Gastroesophageal sphincter (tissue), 4 donors: ENCODE measurements at regions not wholly inside any gene's neighbourhood (a gene's known extent, or its start where the extent isn't known, plus 50 kb on each side); places are given as distances from the start of the nearest gene placed in this dataset.
"Not testable (repeated sequence)": the region's sequence is repeated elsewhere in the genome, so short reads cannot be mapped to it uniquely, and the experiment has no call there.

Experiments used
- ATAC-seq: fragments of 150-250 bp; one replicate; pipeline ENCODE4 v1.9.1; 2016; ENCODE audit warnings: mild to moderate bottlenecking, moderate library complexity
- H3K27ac ChIP-seq, 4 donors: fragments of 200-600 bp; sonication (generic) in 3 of 4; 1 replicate in 3 of 4; 2 replicates in 1 of 4; pipeline ENCODE4 v1.5.1; 2016 to 2019
- H3K27me3 ChIP-seq: fragments of 200-600 bp; sonication (generic); one replicate; pipeline ENCODE4 v1.5.1; 2019
- H3K36me3 ChIP-seq, 2 donors: fragments of 200-600 bp; sonication (generic); one replicate each; pipeline ENCODE4 v1.5.1; 2019; ENCODE audit warnings: control low read depth in 1 of 2
- H3K4me1 ChIP-seq, 3 donors: fragments of 200-600 bp; sonication (generic); 1 replicate in 2 of 3; 2 replicates in 1 of 3; pipeline ENCODE4 v1.5.1; 2016 to 2019; ENCODE audit warnings: control low read depth in 2 of 3
- H3K4me3 ChIP-seq, 2 donors: fragments of 200-600 bp; sonication (generic); one replicate each; pipeline ENCODE4 v1.5.1; 2019; ENCODE audit warnings: mild to moderate bottlenecking in 1 of 2, moderate library complexity in 1 of 2
- H3K9me3 ChIP-seq, 3 donors: fragments of 200-600 bp; sonication (generic); one replicate each; pipeline ENCODE4 v1.5.1; 2017 to 2019; ENCODE audit warnings: control low read depth in 2 of 3
- CTCF ChIP-seq, 4 experiments: fragments of 200-600 bp in 2 of 4; fragments of 450-650 bp in 2 of 4; sonication (generic) in 1 of 4; IDR thresholded peaks; one replicate each; pipeline ENCODE4 v1.5.1; 2017 to 2019; ENCODE audit warnings: antibody characterized with exemption in 4 of 4, mild to moderate bottlenecking in 2 of 4, moderate library complexity in 2 of 4
- EP300 ChIP-seq: sonication (generic); formaldehyde crosslinking; IDR thresholded peaks from one replicate; pipeline ENCODE4 v1.6.1; 2017; ENCODE audit warnings: antibody characterized with exemption, mild to moderate bottlenecking
- POLR2A ChIP-seq, 2 donors: fragments of 450-650 bp; IDR thresholded peaks; one replicate each; pipeline ENCODE4 v1.6.1; 2017; ENCODE audit warnings: antibody characterized with exemption in 2 of 2, mild to moderate bottlenecking in 2 of 2, moderate library complexity in 1 of 2
- POLR2AphosphoS5 ChIP-seq: sonication (generic); formaldehyde crosslinking; IDR thresholded peaks from one replicate; pipeline ENCODE4 v1.6.1; 2017; ENCODE audit warnings: antibody characterized with exemption
- WGBS, 2 donors: methylation state at CpG; one replicate each; pipeline ENCODE4 v1.1.5; 2018; ENCODE audit warnings: low coverage in 1 of 2; 5-methylcytosine and 5-hydroxymethylcytosine counted together

DNA sequence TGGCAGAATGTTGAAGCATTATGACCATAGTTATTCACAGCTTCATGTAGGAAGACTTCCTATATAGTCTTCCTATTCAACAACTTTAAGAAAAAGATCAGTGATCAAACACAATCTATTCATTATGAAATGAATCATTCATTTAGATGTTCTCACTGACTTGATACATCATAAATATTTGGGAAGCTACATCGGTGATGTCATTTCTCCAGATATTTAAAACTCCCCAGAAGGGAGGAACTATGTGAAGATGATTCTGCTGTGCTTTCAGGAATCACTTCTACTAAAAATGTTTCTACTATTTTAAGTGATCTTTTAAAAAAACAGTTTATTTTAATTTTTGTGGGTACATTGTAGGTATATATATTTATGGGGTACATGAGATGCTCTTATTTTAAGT is 316.4 kb downstream of the BCAT1 start:
- WGBS, 2 donors: 60 to 89% methylated on average over 1 of the region's 1 CpG
- Histone ChIP-seq H3K27ac (no peak overlapping the region), H3K9me3 (no peaks in the 10 kb centered on the region), H3K4me3 (no peak overlapping the region), H3K27me3 (no peaks in the 10 kb centered on the region), H3K36me3 (no peaks in the 10 kb centered on the region), H3K4me1 (no peaks in the 10 kb centered on the region)
- ATAC-seq: no peak
- no peak for TF ChIP-seq POLR2AphosphoS5
- no peak for TF ChIP-seq POLR2A (IDR thresholded peaks at IDR 0.05)
- TF ChIP-seq EP300: no peak
- TF ChIP-seq CTCF (IDR thresholded peaks at IDR 0.05): no peak

DNA sequence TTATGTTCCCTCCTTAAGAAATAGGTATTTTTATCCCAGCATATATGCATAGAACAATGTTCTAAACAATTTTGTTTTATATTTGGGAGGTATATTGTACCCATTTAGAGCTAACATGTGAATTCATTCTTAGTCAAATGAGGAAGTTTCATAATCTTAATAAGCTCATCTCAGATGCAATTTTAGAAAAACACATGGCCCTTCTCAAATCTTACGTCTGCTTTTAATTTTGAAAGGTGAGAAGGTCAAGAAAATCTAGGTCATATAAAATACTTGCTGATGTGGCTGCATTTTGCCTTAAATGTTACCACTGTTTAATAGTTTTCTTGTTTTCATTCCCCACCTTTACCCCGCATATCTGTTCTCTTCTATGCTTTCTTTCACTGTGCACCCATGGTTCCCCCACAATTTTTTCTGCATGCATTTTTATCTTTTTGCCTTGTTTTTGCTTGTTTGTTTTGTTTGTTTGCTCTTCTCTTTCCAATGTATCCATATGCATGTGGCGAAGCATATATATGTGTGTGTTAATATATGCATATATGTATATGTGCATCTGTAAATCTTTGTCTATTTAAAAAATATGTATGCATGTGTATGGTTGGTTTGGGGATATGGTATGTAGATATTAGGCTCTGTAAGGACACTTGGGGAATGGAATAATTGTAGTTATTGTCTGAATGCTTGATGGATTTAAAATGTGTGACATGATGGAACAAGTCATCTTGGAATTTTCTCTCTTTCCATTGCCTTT is 317.1 kb downstream of the BCAT1 start:
- TF ChIP-seq EP300 (no peak), POLR2AphosphoS5 (no peak), POLR2A (IDR thresholded peaks at IDR 0.05) (no peak), CTCF (IDR thresholded peaks at IDR 0.05) (no peak)
- no peaks in the 10 kb centered on the region for H3K36me3 ChIP-seq
- WGBS, 2 donors: 62 to 81% methylated on average over 2 to 3 of the region's 3 CpGs
- H3K27ac ChIP-seq: no peak overlapping the region
- H3K4me3 ChIP-seq: no peak overlapping the region
- no peak for ATAC-seq
- H3K27me3 ChIP-seq: no peaks in the 10 kb centered on the region
- H3K9me3 ChIP-seq: no peaks in the 10 kb centered on the region
- no peaks in the 10 kb centered on the region for H3K4me1 ChIP-seq

DNA sequence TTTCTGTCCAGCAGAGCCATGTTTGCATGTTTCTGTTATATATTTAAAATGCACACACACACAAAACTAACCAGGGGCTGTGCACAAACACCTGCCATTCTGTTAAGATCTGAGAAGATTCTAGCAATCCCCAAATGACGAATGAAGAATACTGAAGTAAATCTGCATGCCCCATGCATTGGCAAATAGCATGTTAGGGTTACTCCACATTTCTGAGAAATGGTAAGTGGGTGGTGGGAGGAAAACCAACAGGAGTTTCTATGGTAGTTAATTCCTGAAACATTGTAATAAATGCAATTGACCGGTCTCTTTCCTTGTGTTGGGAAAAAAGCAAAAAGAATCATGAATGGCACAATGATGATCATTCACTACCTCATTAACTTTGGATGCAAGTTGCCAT is 318.0 kb downstream of the BCAT1 start:
- H3K9me3 ChIP-seq: no peaks in the 10 kb centered on the region
- 96 to 100% methylated on average over 2 of the region's 2 CpGs for WGBS, 2 donors

DNA sequence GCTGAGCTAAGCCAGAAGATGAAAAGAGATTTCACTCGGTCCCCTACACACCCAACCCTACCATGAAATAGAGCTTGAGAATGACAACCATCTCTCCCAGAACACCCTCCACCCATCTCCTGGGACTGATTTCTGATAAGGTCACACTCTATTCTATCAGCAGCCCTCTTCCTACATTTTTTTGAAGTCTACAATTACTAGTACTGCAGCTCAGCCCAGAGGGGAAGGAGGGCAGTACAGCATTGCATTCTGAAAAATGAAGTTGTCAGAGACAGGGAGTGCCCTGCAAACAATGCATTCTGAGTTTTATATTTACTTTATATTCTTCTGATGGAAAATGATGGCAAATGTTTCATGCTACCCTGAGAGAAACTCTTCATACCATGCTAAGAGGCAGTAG is 318.5 kb downstream of the BCAT1 start:
- no peak for ATAC-seq
- Histone ChIP-seq H3K27ac (no peak overlapping the region), H3K4me3 (no peak overlapping the region), H3K27me3 (no peaks in the 10 kb centered on the region), H3K4me1 (no peaks in the 10 kb centered on the region), H3K36me3 (no peaks in the 10 kb centered on the region), H3K9me3 (no peaks in the 10 kb centered on the region)
- WGBS, 2 donors: 67 to 100% methylated on average over 1 of the region's 1 CpG
- TF ChIP-seq POLR2A (IDR thresholded peaks at IDR 0.05) (no peak), EP300 (no peak), CTCF (IDR thresholded peaks at IDR 0.05) (no peak), POLR2AphosphoS5 (no peak)

More for the DNA sequence above, 318.0 kb downstream of the BCAT1 start:
- H3K27ac ChIP-seq: no peak overlapping the region
- no peak for ATAC-seq
- H3K4me3 ChIP-seq: no peak overlapping the region
- H3K36me3 ChIP-seq: no peaks in the 10 kb centered on the region
- no peaks in the 10 kb centered on the region for H3K27me3 ChIP-seq
- no peak for TF ChIP-seq CTCF (IDR thresholded peaks at IDR 0.05)
- no peak for TF ChIP-seq POLR2A (IDR thresholded peaks at IDR 0.05)
- no peak for TF ChIP-seq POLR2AphosphoS5
- TF ChIP-seq EP300: no peak
- no peaks in the 10 kb centered on the region for H3K4me1 ChIP-seq

DNA sequence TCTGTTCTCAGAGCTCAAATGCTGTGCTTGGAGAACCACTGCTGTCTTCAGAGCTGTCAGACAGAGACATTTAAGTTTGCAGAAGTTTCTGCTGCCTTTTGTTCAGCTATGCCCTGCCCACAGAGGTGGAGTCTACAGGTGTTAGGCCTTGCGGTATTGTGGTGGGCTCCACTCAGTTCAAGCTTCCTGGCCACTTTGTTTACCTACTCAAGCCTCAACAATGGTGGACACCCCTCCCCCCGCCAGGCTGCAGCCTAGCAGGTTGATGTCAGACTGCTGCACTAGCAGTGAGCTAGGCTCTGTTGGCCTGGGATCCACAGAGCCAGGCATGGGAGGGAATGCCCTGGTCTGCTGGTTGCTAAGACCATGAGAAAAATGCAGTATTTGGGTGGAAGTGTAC is 323.8 kb downstream of the BCAT1 start:
- ATAC-seq: no peak
- no peaks in the 10 kb centered on the region for H3K36me3 ChIP-seq
- no peak overlapping the region for H3K27ac ChIP-seq
- 100% methylated on average over 1 of the region's 2 CpGs; no CpG with 5 or more reads in 1 of the 2 donors for WGBS, 2 donors
- H3K27me3 ChIP-seq: no peaks in the 10 kb centered on the region
- TF ChIP-seq CTCF (IDR thresholded peaks at IDR 0.05) (no peak), POLR2A (IDR thresholded peaks at IDR 0.05) (no peak), POLR2AphosphoS5 (no peak), EP300 (no peak)
- H3K4me1 ChIP-seq: no peaks in the 10 kb centered on the region
- H3K9me3 ChIP-seq: no peaks in the 10 kb centered on the region
- H3K4me3 ChIP-seq: no peak overlapping the region

DNA sequence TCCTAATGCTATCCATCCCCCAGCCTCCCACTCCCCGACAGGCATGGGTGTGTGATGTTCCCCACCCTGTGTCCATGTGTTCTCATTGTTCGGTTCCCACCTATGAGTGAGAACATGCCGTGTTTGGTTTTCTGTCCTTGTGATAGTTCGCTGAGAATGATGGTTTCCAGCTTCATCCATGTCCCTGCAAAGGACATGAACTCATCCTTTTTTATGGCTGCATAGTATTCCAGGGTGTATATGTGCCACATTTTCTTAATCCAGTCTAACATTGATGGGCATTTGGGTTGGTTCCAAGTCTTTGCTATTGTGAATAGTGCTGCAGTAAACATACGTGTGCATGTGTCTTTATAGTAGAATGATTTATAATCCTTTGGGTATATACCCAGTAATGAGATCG is 328.9 kb downstream of the BCAT1 start:
- not testable (repeated sequence) for H3K4me3 ChIP-seq, H3K36me3 ChIP-seq, ATAC-seq, H3K9me3 ChIP-seq, H3K27ac ChIP-seq, H3K27me3 ChIP-seq, H3K4me1 ChIP-seq
- 93 to 96% methylated on average over 6 of the region's 6 CpGs for WGBS, 2 donors
